ENCODE measurements at regions not wholly inside any gene's neighbourhood (a gene's known extent, or its start where the extent isn't known, plus 50 kb on each side); places are given as distances from the start of the nearest gene placed in this dataset.

DNA sequence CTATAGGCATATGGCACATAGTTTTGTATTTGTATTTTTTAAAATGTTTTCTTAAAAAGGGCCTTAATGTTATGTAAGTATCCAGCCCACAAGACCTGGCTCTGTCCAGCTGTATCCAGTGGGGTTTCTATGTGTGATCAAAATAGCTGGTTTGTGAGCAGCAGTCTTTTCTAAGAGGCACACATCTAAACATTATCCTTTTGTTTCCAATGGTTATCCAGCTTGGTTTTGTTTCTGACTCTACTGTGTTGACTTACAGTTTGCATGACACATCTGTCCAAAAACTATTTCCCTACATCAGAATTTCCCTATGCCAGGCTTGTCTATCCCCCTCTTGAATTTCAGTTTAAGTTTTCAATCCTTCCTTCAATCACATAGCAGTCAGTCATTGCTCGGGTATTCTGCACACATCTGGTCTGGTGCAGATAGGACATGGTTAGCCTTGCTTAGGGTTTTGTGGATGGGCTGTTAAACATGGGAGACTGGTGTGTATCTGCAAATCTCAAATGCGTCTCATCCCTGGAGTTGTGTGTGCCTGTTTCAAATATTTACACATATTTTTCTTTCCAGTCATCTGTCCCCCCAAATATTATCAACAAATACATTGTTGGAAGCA, 104.2 kb downstream of the SAMD9 start:
- H3K23ac ChIP-seq (ENCODE audit: low read length): no peak overlapping the region
- H4K8ac ChIP-seq (ENCODE audit: low read depth, low read length): no peak overlapping the region
- H2AK5ac ChIP-seq (ENCODE audit: low read length): no peak overlapping the region
- no peak overlapping the region for H3K9ac ChIP-seq (ENCODE audit: low read length)
- no peaks in the 10 kb centered on the region for H3K27me3 ChIP-seq (ENCODE audit: insufficient read depth, low read length)
- peaks cover 0 to 3% of the 10 kb centered on the region in 2 experiments for H3K4me1 ChIP-seq (ENCODE audit: control insufficient read depth in 1 of 2, insufficient read depth in 2 of 2, low read length in 2 of 2)
- no peak overlapping the region for H4K91ac ChIP-seq (ENCODE audit: low read depth, low read length)
- no peak overlapping the region for H2BK5ac ChIP-seq (ENCODE audit: low read depth, low read length, poor library complexity)
- no peak overlapping the region for H3K4me2 ChIP-seq (ENCODE audit: low read length)
- no peak overlapping the region for H4K12ac ChIP-seq (ENCODE audit: low read depth, low read length)
- no peaks in the 10 kb centered on the region for H3K9me3 ChIP-seq (ENCODE audit: insufficient read depth, low read depth, low read length)
- no peak overlapping the region for H2BK120ac ChIP-seq (ENCODE audit: insufficient read depth, low read length, poor library complexity)
- H2BK12ac ChIP-seq (ENCODE audit: low read length): no peak overlapping the region
- H3K4ac ChIP-seq (ENCODE audit: low read depth, low read length): no peak overlapping the region
- no peak overlapping the region for H2AFZ ChIP-seq (ENCODE audit: insufficient read depth, low read length, poor library complexity)
- no CpG with 5 or more reads among the region's 2 CpGs for WGBS (ENCODE audit: extremely low coverage, insufficient coverage, insufficient read length)
- no peak overlapping the region for H3K27ac ChIP-seq (ENCODE audit: low read depth, low read length)
- H3K18ac ChIP-seq (ENCODE audit: low read length): no peak overlapping the region
- H3K14ac ChIP-seq (ENCODE audit: low read length): no peak overlapping the region
- DNase-seq: no peak
- H3K79me2 ChIP-seq (ENCODE audit: control insufficient read depth, insufficient read depth, low read length, poor library complexity): no peaks in the 10 kb centered on the region
- no peaks in the 10 kb centered on the region for H3K36me3 ChIP-seq (ENCODE audit: control insufficient read depth in 1 of 2, insufficient read depth in 2 of 2, low read length in 2 of 2)
- no peak overlapping the region for H3K4me3 ChIP-seq (ENCODE audit: low read depth, low read length)
- H3K79me1 ChIP-seq (ENCODE audit: low read length): peaks cover 2% of the 10 kb centered on the region

DNA sequence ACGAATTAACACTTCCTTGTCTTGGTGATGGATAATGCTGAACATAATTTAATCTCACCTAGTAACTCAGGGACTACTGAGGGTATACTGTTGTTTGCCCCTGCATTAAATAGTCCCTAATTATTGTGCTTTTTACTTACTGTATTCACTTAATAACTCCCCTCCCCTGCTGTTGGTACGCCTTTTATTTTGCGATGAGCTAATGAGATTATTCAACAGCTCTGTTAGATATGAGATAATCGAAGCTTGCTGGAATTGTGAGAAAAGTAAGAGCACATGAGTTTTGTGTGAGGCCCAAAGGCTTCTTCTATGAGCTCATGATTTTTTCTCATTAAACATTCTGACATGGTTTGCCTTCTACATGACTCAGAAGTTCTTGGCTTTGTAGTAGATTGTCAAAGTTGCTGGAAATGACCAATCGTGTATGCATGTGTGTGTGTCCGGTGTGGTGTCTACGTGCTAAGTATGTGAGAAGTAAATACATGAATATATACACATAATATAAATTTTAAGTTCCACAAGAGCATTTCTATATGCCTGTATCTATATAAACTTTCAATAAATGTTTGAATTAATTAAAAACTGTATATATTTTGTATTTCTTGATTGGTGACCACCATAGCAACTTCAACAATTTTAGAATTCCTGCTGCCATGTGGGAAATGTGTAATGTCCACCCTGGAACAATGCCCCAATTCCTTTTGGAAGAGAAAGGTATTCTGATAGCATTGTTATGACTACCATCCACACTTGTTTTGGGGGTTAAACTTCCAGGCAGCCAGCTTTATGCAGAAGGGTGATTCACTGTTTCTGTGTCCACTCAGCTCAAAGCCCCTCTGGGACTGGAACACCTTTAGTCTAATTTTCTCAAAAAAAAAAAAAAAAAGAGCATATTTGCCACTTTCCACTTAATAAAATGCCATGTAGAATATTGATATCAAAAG, 106.2 kb downstream of the SAMD9 start:
- WGBS (ENCODE audit: extremely low coverage, insufficient coverage, insufficient read length): no CpG with 5 or more reads among the region's 7 CpGs
- Histone ChIP-seq H3K4ac (ENCODE audit: low read depth, low read length) (no peak overlapping the region), H2BK120ac (ENCODE audit: insufficient read depth, low read length, poor library complexity) (no peak overlapping the region), H3K4me2 (ENCODE audit: low read length) (no peak overlapping the region), H3K23ac (ENCODE audit: low read length) (no peak overlapping the region), H3K36me3 (ENCODE audit: control insufficient read depth in 1 of 2, insufficient read depth in 2 of 2, low read length in 2 of 2) (no peaks in the 10 kb centered on the region), H3K4me3 (ENCODE audit: low read depth, low read length) (no peak overlapping the region), H4K12ac (ENCODE audit: low read depth, low read length) (no peak overlapping the region), H3K9me3 (ENCODE audit: insufficient read depth, low read depth, low read length) (no peaks in the 10 kb centered on the region), H3K27ac (ENCODE audit: low read depth, low read length) (no peak overlapping the region), H3K27me3 (ENCODE audit: insufficient read depth, low read length) (no peaks in the 10 kb centered on the region), H2AFZ (ENCODE audit: insufficient read depth, low read length, poor library complexity) (no peak overlapping the region), H3K4me1 (ENCODE audit: control insufficient read depth in 1 of 2, insufficient read depth in 2 of 2, low read length in 2 of 2) (peaks cover 0 to 3% of the 10 kb centered on the region in 2 experiments), H4K91ac (ENCODE audit: low read depth, low read length) (no peak overlapping the region), H2AK5ac (ENCODE audit: low read length) (no peak overlapping the region), H2BK12ac (ENCODE audit: low read length) (no peak overlapping the region), H2BK5ac (ENCODE audit: low read depth, low read length, poor library complexity) (no peak overlapping the region), H3K14ac (ENCODE audit: low read length) (no peak overlapping the region), H4K8ac (ENCODE audit: low read depth, low read length) (no peak overlapping the region), H3K79me2 (ENCODE audit: control insufficient read depth, insufficient read depth, low read length, poor library complexity) (no peaks in the 10 kb centered on the region), H3K18ac (ENCODE audit: low read length) (no peak overlapping the region), H3K9ac (ENCODE audit: low read length) (no peak overlapping the region), H3K79me1 (ENCODE audit: low read length) (peaks cover 2% of the 10 kb centered on the region)
- DNase-seq: peak; percentile 51 to 81

DNA sequence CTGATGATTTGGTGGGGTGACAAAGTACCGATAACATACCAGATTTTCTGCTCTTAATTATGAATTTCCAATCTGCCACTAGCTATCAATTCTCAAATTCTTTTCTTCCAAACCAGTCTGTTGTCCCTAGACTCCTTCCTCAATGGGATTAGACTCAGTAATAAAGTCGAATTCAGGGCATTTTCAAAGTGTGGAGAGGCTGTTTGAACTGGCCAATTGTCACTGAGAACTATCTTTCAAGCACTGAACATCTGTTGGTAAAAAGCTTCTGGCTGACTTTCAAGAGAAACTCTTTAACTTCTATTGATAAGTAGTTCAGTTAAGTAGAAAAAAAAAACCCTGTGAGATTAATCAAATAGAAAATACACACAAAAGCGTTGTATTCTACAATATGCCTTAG, 108.9 kb downstream of the SAMD9 start:
- no peaks in the 10 kb centered on the region for H3K27me3 ChIP-seq (ENCODE audit: insufficient read depth, low read length)
- H3K36me3 ChIP-seq (ENCODE audit: control insufficient read depth in 1 of 2, insufficient read depth in 2 of 2, low read length in 2 of 2): no peaks in the 10 kb centered on the region
- no peak for DNase-seq
- H3K79me1 ChIP-seq (ENCODE audit: low read length): no peaks in the 10 kb centered on the region
- no CpG with 5 or more reads among the region's 3 CpGs for WGBS (ENCODE audit: extremely low coverage, insufficient coverage, insufficient read length)
- no peak overlapping the region for H4K91ac ChIP-seq (ENCODE audit: low read depth, low read length)
- no peak overlapping the region for H2AK5ac ChIP-seq (ENCODE audit: low read length)
- H3K4me3 ChIP-seq (ENCODE audit: low read depth, low read length): no peak overlapping the region
- H3K14ac ChIP-seq (ENCODE audit: low read length): no peak overlapping the region
- H2BK5ac ChIP-seq (ENCODE audit: low read depth, low read length, poor library complexity): no peak overlapping the region
- H2BK120ac ChIP-seq (ENCODE audit: insufficient read depth, low read length, poor library complexity): no peak overlapping the region
- no peak overlapping the region for H3K23ac ChIP-seq (ENCODE audit: low read length)
- no peak overlapping the region for H4K12ac ChIP-seq (ENCODE audit: low read depth, low read length)
- no peak overlapping the region for H3K4ac ChIP-seq (ENCODE audit: low read depth, low read length)
- H3K79me2 ChIP-seq (ENCODE audit: control insufficient read depth, insufficient read depth, low read length, poor library complexity): no peaks in the 10 kb centered on the region
- H3K18ac ChIP-seq (ENCODE audit: low read length): no peak overlapping the region
- no peaks in the 10 kb centered on the region for H3K9me3 ChIP-seq (ENCODE audit: insufficient read depth, low read depth, low read length)
- no peaks in the 10 kb centered on the region for H3K4me1 ChIP-seq (ENCODE audit: control insufficient read depth in 1 of 2, insufficient read depth in 2 of 2, low read length in 2 of 2)
- H4K8ac ChIP-seq (ENCODE audit: low read depth, low read length): no peak overlapping the region
- no peak overlapping the region for H2AFZ ChIP-seq (ENCODE audit: insufficient read depth, low read length, poor library complexity)
- H3K9ac ChIP-seq (ENCODE audit: low read length): no peak overlapping the region
- H3K27ac ChIP-seq (ENCODE audit: low read depth, low read length): no peak overlapping the region
- H3K4me2 ChIP-seq (ENCODE audit: low read length): no peak overlapping the region
- no peak overlapping the region for H2BK12ac ChIP-seq (ENCODE audit: low read length)

DNA sequence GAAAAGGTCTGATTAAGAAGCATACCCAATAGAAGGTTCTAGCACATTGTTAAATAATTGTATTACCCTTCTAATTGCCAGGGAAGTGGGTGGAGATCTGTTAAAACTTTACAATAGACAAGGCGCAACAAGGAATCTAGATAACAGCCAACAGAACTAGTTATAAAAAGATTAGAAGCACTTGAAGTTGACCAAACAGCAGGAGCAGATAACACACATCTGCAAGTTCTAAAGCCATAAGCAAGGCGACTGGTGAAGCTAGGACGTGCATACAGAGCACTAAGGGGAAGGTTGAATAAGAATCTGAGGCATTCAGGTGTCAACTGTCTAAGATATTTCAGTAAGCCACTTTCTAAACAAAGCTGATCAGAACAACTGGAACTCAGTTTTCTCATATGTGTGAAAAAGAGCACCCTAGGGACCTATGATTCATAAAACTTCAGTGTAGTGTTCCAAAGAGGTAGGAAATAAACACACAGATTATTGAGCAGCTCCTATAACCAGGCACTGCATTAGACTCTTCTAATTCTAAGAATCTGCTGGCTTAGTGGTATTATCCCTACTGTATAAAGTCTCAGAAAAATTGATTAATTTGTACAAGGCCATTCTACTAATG, 111.2 kb downstream of the SAMD9 start:
- no peaks in the 10 kb centered on the region for H3K27me3 ChIP-seq (ENCODE audit: insufficient read depth, low read length)
- H4K12ac ChIP-seq (ENCODE audit: low read depth, low read length): no peak overlapping the region
- no peak overlapping the region for H2BK12ac ChIP-seq (ENCODE audit: low read length)
- H2AK5ac ChIP-seq (ENCODE audit: low read length): no peak overlapping the region
- no peak overlapping the region for H4K8ac ChIP-seq (ENCODE audit: low read depth, low read length)
- H3K79me1 ChIP-seq (ENCODE audit: low read length): no peaks in the 10 kb centered on the region
- no peak overlapping the region for H3K4ac ChIP-seq (ENCODE audit: low read depth, low read length)
- no peak overlapping the region for H2AFZ ChIP-seq (ENCODE audit: insufficient read depth, low read length, poor library complexity)
- no peak overlapping the region for H3K18ac ChIP-seq (ENCODE audit: low read length)
- H3K4me2 ChIP-seq (ENCODE audit: low read length): no peak overlapping the region
- DNase-seq: no peak
- no peak overlapping the region for H3K9ac ChIP-seq (ENCODE audit: low read length)
- no peak overlapping the region for H4K91ac ChIP-seq (ENCODE audit: low read depth, low read length)
- H3K4me1 ChIP-seq (ENCODE audit: control insufficient read depth in 1 of 2, insufficient read depth in 2 of 2, low read length in 2 of 2): no peaks in the 10 kb centered on the region
- no peaks in the 10 kb centered on the region for H3K79me2 ChIP-seq (ENCODE audit: control insufficient read depth, insufficient read depth, low read length, poor library complexity)
- H3K14ac ChIP-seq (ENCODE audit: low read length): no peak overlapping the region
- H3K36me3 ChIP-seq (ENCODE audit: control insufficient read depth in 1 of 2, insufficient read depth in 2 of 2, low read length in 2 of 2): no peaks in the 10 kb centered on the region
- H2BK5ac ChIP-seq (ENCODE audit: low read depth, low read length, poor library complexity): no peak overlapping the region
- no peak overlapping the region for H3K23ac ChIP-seq (ENCODE audit: low read length)
- H2BK120ac ChIP-seq (ENCODE audit: insufficient read depth, low read length, poor library complexity): no peak overlapping the region
- WGBS (ENCODE audit: extremely low coverage, insufficient coverage, insufficient read length): no CpG with 5 or more reads among the region's 3 CpGs
- H3K27ac ChIP-seq (ENCODE audit: low read depth, low read length): no peak overlapping the region
- no peak overlapping the region for H3K4me3 ChIP-seq (ENCODE audit: low read depth, low read length)
- no peaks in the 10 kb centered on the region for H3K9me3 ChIP-seq (ENCODE audit: insufficient read depth, low read depth, low read length)

Data from trophoblast cell (in vitro differentiated cells and primary cell).